ENCODE measurements at regions not wholly inside any gene's neighbourhood (a gene's known extent, or its start where the extent isn't known, plus 50 kb on each side); places are given as distances from the start of the nearest gene placed in this dataset.
"Not testable (repeated sequence)": the region's sequence is repeated elsewhere in the genome, so short reads cannot be mapped to it uniquely, and the experiment has no call there.

DNA sequence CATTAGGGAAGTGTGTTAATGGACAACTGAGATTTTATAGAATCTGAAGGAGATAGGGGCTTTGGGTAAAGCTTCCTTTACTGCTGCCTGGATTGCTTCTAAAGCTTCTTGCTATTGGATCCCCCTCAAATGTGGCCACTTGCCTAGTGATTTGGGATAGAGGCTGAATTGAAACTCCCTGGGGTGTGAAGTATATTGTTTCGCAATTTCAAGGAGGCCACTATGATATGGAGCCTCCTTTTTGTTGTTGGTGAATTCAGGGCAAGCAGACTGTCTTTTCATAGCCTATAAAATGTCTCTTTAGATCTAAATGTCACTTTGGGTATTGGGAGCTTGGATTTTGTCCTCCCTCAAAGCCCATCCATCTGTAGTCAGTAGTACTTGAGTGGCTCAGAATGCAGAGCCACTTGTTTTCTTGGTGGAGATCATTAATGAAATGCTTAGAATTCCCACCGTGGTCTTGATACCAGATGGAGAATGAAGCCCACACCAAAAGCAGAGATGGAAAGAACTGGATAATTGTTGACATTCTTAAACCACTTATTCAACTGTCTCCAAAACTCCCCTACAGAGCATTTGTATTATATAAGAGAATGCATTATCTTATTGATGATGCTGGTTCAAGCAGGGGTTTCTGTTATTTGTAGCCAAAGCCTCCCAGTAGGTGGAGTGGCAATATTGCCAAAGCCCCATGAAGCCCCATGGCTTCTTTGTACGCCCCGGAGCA lies 144.3 kb upstream of the KCNE2 start:
- DNase-seq = no peak

DNA sequence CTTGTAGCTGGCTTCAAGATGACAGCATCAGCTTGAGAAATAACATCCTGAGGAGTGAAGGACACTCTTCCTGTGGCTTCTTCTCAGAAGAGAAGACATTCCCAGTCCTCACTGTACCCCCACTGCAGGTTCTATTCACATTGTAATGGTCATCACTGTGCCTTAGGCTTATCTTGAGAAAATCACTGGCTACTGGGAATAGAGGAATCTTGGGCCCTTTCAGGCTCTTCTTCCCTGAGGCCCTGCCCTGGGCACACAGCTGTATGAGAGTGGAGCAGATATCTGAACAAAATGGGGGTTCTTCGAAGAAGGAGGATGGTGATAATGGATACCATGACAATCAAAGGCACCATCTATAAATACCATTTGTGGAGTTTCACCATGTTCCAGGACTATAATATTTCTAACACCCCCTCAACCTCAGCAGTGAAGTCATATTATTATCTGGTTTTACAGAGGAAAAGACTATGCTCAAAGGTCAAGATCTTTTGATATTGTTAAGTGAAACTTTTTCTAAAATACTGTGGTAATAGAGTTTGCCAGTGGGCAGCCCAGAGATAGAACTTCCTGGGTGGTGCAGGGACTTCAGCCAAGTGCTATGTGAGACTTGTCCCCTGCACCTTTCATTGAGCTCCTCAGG lies 143.1 kb upstream of the KCNE2 start:
- DNase-seq = no peak

DNA sequence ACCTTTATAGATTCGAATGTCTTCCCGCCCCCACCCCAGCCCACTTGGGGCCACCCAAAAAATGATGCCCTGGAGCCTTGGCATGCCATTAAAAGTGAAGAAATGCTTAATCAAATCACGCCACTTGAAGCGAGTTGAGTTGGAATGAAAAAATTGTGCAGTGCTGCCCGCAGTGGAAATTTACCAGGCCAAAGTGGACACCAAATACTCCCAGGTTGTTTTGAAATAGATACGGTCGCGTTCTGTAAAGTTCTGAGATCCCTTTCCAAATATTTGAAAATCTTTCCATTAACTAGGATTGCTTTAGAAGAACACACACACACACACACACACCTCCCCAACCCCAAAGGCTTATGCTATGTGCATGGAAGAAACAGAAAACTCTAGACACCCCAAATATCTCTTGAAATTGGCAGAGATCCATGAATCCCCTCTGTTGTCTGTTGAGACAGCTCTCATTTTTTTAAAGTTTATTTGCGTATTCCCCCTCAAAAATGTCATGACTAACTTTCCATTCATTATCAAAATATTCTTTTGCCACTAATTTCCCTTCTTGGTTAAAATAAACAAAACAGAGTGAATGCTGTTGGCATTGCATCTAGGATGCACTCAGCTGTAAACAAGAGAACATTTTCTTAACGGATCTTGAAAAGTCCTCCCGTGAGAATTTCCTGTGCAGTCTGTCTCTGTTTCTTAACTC lies 142.3 kb upstream of the KCNE2 start:
- no peak for DNase-seq

DNA sequence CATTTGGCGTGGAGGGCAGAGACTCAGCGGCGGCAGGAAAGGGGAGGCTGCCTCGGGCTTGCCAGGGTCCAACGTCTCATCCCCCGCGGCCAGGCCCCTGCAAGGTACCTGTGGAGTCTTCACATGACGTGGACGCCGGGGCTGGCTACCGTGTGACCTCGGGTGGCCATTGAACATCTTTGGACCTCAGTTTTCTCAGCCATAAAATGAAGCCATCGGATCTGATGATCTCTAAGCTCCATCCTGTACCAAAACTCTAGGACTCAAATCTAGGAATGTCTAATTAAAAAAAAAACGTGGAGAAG lies 141.8 kb upstream of the KCNE2 start:
- no peak for DNase-seq

DNA sequence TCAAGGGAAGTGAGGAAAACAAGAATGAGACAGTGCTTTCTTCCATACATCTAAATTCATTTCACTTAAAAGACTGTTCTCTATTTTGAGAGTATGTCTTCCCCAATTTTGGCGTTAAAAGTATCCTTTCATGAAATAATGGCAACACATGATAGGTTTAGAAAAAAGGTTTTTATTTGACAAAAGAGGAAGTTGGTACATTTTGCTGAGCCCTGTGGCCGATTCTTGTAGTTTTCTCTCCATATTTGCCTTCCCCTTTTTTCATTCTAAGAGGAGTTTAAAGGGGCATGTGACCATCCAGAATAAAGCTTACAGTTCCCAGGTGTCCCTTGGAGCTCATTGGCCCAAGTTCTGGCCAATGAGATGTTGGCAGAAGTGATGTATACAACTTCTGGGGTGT lies 140.4 kb upstream of the KCNE2 start:
- peak; percentile 64 to 86 (median 73) for DNase-seq

DNA sequence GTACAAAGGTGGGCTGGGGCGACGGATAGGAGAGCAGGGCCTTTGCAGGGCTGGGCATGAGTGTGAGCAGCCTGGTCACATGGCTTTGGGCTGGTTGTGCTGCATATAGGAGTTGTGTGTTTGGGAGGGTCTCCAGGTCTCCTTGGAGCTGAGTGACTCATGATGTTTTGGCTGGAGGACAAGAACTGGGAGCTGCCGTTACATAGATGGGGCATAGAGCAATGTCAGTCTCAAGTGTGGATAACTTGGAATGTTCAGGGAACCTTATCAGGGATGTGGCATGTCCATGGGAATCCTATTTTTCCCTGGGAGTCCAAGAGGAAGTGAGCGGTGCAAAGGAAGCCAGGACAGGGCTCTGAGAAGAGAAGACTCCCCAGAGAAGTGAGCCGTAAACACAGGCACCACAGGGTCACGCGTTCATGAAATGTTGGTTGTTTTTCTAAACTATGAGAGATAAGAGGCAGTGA lies 136.4 kb upstream of the KCNE2 start:
- DNase-seq = no peak

DNA sequence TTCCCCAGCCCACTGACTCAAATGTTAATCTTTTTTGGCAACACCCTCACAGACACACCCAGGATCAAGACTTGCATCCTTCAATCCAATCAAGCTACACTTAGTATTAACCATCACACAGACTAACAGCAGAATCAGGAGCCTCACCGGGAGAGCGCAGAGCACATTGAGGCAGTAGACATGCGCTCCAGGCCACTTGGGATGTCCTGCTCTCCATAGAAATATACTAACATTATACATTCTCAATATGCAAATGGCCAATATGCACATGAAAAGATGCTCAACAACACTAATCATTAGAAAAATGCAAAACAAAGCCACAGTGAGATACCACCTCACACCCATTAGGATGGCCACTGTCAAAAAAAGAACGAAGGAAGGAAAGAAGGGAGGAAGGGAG lies 135.0 kb upstream of the KCNE2 start:
- DNase-seq = no peak

DNA sequence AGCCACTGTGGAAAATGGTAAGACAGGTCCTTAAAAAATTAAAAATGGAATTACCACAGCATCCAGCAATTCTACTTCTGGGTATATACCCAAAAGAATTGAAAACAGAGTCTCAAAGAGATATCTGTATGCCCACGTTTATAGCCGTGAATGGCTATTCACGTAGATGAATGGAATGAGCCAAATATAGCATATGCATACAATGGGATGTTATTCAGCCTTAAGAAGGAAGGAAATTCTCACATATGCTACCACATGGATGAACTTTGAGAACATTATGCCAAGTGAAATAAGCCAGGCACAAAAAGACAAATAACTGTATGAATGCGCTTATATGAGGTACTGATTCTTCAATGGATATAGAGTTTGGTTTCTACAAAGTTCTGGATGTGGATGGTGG lies 134.5 kb upstream of the KCNE2 start:
- no peak for DNase-seq

DNA sequence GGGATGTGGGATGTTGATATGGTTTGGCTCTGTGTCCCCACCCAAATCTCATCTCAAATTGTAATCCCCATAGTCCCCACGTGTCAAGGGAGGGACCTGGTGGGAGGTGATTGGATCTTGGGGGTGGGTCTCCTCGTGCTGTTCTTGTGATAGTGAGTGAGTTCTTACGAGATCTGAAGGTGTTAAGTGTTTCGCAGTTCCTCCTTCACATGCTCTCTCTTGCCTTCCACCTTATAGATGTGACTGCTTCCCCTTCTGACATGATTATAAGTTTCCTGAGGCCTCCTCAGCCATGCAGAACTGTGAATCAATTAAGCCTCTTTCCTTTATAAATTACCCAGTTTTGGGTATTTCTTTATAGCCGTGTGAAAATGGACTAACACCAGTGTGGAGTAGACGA lies 130.1 kb upstream of the KCNE2 start:
- DNase-seq = not testable (repeated sequence)

DNA sequence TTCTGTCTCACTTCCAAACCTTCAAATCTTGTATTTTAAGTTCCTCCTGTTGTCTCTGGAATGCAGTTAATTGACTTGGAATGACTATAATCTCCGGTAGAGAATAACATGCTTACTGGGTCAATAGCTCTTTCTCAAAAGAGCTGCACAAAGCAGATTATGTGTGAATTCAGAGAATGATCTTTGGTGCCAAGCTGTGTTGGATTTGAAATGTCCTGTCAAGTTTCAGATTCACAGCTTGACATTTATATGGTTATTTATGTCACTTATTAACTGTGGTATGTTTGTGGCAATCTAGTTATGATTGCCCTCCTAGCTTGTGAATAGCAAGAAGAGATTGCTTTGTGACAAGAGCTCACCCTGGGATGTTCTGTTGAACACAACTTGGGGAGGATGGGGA lies 128.3 kb upstream of the KCNE2 start:
- no peak for DNase-seq

DNA sequence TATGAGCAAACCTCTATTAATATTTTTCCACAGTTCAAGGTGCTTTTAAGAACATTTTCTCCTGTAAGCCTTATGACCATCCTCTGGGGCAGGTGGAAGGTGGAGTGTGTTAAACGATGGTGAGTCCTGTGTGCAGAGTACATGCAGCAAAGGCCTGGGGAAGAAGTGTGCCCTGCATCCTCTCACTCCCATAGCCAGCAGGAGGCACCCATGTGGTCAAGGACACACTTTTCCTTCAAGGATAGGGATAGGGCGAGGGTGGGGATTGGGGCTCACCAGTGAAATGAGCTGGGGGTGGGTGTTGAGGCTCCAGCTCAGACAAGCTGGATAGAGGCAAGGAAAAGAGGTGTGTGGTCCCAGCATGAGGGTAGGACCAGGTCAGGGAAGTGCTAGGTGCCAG lies 120.8 kb upstream of the KCNE2 start:
- no peak for DNase-seq

DNA sequence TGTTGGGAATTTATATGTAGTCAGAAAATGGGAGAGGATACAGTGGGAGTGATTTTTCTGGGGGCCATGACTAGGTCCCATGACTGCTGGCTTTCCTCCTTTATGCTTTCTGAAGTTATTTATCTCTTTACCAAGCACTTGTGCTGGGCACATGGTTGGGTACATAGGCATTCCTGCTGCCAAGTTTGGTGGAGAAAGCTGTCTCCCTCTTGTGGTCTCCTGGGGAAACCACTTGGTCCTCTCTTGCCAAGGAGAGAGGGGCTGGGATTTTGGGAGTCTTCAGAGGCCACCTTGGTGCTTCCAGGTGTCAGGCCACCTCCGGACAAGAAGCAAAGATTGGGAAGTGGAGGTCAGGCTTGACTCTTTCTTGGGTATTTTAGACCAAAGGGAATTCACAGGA lies 120.2 kb upstream of the KCNE2 start:
- DNase-seq = peak; percentile 57 to 77 (median 67)

DNA sequence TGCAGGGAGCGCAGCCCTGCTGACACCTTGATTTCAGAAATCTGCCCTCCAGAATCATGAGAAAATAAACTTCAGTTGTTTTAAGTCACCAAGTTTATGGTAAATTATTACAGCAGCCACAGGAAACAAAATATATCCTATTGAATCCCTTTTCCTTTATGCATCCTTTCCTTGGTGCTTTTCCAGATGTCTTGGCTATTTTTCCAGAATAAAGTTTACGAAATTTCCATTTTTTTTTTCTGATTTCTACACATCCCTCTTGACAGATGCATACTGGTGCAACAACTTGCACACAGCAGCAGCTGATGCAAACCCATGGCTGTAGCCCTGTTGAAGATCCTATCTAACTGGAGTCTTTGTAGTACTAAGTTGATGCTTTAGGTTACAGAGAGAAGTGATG lies 111.1 kb upstream of the KCNE2 start:
- no peak for DNase-seq

DNA sequence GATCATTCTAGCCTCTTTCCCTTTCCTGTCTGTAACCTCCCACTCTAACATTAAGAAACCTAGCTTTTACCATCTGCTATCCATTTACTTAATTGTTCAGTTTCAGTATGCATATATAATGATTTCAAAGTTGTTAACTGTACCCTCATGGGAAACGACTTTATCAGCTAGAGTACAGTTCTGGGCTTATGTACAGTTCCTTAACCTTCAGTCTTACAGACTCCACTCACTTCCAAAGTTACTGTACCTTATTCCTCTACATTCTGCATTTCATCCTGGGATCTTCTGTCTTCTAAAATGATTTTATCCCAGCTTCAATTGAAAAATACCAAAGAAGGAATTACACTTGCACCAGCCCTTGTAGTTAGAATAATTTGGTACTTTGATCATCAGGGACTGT lies 108.7 kb upstream of the KCNE2 start:
- DNase-seq = no peak

DNA sequence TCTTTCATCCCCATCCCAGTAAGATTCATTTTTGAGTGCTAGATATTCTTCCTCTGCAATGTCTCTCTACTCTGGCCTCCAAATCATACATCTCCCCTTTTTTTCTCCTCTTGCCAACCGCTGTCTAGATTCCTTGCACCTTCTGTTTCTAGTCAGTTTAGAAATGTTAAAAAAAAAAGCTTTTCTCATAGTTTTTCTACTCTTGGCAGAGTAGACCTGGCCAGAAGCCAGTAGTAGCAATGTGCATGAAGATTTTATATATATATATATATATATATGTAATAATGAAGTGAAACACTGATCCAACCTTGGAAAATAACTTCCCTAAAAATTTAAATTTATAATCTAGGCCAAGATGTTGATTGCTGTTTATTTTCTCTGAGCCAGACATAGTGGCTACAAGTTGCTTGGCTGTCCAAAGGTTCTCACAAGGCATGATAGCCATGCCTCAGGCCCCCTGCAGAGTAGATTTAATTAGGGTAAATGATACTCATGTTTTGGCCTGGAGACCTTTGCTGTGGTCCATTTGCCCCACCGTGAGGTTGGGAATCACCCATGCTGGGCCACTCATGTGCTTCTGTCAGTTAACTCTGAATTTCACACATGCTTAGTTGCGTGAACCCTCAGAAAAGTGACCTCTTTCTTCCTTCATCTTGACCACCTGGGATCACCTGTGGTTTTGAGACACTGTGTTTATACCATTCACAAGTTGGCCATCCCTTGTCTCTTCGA lies 103.4 kb upstream of the KCNE2 start:
- DNase-seq = no peak

DNA sequence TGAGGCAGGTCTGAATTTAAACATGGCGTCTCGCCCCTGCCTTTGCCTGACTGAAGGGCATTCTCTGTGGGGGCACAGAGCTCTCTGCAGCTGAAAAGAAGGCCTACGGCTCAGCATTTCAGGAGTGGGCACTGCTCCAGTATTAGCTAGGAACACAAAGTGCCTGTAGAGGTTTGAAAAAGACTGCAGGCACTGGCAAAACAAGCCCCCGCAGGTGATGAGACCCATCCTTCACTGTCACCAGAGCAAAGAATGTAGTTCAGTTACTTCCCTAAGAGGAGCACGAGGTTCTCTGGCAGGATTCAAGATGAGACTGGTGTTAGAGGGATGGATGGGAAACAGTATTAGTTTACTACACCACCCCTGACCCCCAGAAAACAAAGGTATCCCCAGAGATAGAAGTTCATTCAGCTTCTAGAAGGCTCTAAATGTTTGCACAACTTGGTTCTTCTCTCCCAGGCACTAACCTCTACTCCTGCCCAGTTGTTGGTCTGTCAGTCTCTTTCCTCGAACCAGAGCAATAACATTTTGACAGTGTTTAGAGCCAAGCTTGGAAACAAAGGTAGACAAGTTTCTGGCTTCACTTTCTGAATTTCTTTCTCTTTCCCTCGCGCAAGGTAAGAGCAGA lies 101.9 kb upstream of the KCNE2 start:
- DNase-seq = no peak

DNA sequence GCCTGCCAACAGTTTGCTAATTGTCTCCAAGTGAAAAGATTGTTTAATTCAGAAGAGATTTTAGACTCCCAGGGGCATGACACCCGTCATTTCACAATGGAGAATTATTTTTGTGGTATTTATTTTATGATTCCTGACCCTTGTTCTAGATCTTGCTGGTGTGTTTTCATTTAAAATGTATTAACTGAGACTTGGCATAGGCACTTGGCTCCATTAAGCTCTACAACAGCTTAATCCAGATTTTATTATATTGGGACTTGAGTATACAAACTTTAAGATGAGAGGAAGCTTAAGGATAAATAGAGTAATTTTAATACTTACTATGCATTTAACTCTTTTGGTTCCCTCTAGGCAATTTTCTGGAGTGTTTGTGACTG lies 101.3 kb upstream of the KCNE2 start:
- DNase-seq = no peak

DNA sequence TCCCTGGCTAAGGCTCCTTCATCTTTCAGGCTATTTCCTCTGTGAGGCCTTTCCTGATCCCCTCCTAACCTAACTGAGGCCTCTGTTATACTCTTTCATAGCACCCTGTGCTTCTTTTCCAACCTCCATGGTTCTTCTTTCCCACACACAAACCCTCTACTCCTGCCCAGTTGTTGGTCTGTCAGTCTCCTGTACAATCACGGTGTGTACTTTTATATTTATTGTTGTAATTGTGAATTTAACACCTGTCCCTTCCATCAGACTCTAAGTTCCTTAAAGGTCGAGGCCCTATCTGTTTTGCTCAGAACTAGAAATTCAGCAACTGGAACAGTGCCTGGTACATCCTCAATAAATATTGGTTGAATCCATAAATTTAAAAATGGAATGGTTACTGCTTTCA lies 100.2 kb upstream of the KCNE2 start:
- no peak for DNase-seq

DNA sequence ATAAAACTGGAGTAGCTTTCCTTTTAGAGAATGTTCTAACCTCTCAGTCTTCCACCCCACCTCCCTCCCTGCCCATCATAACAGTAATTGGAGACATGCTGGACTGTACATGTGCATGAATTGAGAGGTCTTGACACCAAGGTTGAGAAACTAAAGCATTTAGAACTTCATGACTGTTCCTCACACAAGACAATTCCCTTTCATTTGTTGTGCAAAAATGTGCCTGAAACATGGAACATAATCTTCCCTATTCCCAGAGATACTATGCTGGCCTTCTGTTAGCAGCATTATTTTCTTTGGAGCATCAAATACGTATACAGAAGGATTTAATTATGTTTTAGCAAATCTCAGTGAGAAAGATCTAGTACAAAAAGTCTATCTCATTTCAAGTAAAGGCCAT lies 97.5 kb upstream of the KCNE2 start:
- no peak for DNase-seq

DNA sequence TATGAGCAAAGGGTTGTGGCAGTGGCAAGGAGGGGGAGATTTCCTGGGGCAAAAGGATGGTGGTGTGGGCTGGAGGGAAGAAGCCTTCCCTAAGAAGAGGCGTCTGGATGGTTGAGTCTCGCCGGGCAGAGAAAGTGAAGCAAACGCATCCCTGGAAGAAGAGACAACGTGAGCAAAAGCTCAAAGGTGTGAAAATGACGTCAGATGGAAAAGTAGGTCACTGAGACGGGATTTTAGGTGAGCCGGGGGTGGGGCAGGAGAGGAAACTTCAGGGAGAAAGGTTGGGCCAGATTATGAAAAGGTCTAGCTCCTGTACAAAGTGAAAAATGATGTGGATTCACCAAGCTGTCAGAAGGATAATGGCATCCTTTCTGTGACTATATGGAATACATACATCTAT lies 95.3 kb upstream of the KCNE2 start:
- DNase-seq = no peak

DNA sequence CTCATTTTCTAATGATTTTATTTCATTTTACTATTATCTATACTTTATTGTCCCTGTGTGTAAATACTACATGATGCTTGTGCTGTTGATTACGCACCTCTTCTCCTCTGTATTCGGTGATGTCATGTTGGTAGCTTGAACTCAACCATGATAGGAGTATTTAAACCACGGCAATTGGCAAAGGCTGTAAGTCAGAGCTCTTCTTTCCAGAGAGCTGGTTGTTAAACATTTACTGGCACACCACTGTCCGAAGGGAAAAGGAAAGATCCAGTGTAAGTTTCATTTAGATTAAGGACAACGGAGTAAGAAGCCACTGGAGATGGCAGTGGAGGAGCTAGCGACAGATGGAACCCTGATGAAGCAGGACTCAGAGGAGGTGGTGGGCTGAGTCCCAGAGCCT lies 93.4 kb upstream of the KCNE2 start:
- no peak for DNase-seq

DNA sequence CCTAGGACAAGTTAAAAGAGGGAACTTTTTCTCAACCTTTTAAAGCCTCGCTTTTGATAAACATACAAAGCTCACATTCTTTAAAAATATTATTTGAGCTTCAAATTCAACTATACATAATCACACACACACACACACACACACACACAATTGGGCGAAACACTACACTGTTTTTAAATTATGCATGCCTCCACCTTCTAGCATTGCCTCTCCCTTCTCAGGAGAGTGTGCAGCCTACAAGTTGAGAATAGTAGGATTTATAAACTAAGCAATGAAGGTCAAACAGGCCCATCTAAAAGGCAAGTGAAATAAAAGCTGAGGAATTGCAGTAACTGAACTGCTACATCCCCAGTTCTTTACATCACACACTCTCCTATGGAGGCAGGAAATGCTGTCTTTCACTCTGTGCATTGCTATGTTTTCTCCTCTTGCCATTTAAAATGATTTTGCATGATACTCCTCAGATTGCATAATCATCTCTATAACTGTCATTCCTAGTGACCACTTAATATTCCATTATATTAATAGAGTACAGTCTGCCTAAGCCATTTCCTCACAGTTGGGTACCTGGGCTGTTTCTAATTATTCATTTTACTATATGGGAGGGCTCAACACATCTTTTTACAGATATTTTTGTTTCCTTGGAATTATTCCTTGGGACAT lies 92.5 kb upstream of the KCNE2 start:
- no peak for DNase-seq

DNA sequence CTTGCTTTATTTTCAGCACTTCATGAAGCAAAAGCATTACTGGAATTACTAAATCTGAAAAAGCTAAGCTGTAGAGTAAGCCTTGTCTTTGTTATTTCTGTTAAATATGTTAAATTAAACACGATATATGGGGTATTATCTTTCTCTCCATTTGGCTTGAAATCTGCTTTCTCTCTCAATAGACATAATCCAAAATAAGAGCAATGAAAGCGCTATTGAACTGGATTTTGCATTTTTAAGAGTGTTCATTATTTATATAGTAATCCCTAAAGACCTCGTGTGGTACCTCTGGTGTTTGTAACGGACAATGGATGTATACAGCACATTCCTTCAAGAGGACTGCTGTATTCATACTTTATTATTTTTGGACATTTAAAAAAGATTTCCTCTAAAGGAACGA lies 91.5 kb upstream of the KCNE2 start:
- DNase-seq = no peak
